A673 (cell line): ENCODE measurements at regions not wholly inside any gene's neighbourhood (a gene's known extent, or its start where the extent isn't known, plus 50 kb on each side); places are given as distances from the start of the nearest gene placed in this dataset.
A peak's percentile ranks its signal among the peaks of the same experiment; 100 is the strongest.
"Not testable (repeated sequence)": the region's sequence is repeated elsewhere in the genome, so short reads cannot be mapped to it uniquely, and the experiment has no call there.

ENCODE experiments used
- BruUV-seq: library from RNA; stranded (reverse); fragments of 400-500 nt; replicated peaks from 2 replicates; lab custom pipeline; 2021; lab: Mats Ljungman, UMichigan
- CTCF ChIA-PET: fragments of 300-600 bp; sonication (Branson Sonifier 250); formaldehyde crosslinking; loops from one replicate; lab custom pipeline; 2022; ENCODE audit warnings: antibody characterized with exemption; lab: Charles Lee
- POLR2A ChIA-PET: fragments of 300-600 bp; sonication (Branson Sonifier 250); formaldehyde crosslinking; loops from one replicate; lab custom pipeline; 2022; ENCODE audit warnings: antibody characterized with exemption; ENCODE audit not compliant: low non-redundant PET; lab: Charles Lee
- DNase-seq: peaks from one replicate; pipeline ENCODE4 v3.0.0-alpha.2; 2015; ENCODE audit warnings: low spot score
- H3K27ac ChIP-seq: fragments of 200-600 bp; sonication (generic); 2 replicates; pipeline ENCODE4 v1.5.1; 2016; ENCODE audit warnings: mixed run types, low read depth, mild to moderate bottlenecking, mixed read lengths, antibody characterized with exemption, low read length; ENCODE audit not compliant: poor library complexity, severe bottlenecking
- H3K27me3 ChIP-seq: fragments of 200-600 bp; sonication (generic); replicated peaks from 2 replicates; pipeline ENCODE4 v1.6.1; 2017; ENCODE audit warnings: mixed run types, low read depth, mild to moderate bottlenecking, mixed read lengths, antibody characterized with exemption, low read length; ENCODE audit not compliant: insufficient read depth, poor library complexity
- H3K36me3 ChIP-seq: fragments of 200-600 bp; sonication (generic); 2 replicates; pipeline ENCODE4 v1.6.1; 2016; ENCODE audit warnings: mixed run types, mild to moderate bottlenecking, mixed read lengths, antibody characterized with exemption, low read length; ENCODE audit not compliant: insufficient read depth, poor library complexity, severe bottlenecking
- H3K4me1 ChIP-seq: fragments of 200-600 bp; sonication (generic); 2 replicates; pipeline ENCODE4 v1.6.1; 2017; ENCODE audit warnings: mixed run types, mild to moderate bottlenecking, mixed read lengths, antibody characterized with exemption, low read length; ENCODE audit not compliant: insufficient read depth, poor library complexity, severe bottlenecking
- H3K4me3 ChIP-seq: fragments of 200-600 bp; sonication (generic); 2 replicates; pipeline ENCODE4 v1.5.1; 2016; ENCODE audit warnings: low read depth, mixed run types, mild to moderate bottlenecking, mixed read lengths, low read length; ENCODE audit not compliant: poor library complexity, severe bottlenecking
- H3K9me3 ChIP-seq: fragments of 200-600 bp; sonication (generic); 2 replicates; pipeline ENCODE4 v1.6.1; 2016; ENCODE audit warnings: mixed run types, low read depth, mild to moderate bottlenecking, mixed read lengths, antibody characterized with exemption, low read length; ENCODE audit not compliant: poor library complexity, severe bottlenecking
- CTCF ChIP-seq: fragments of 300-800, 200-600 bp; sonication (generic); conservative IDR thresholded peaks from 2 replicates; pipeline ENCODE4 v1.5.1; 2017; ENCODE audit warnings: low read depth, mild to moderate bottlenecking, antibody characterized with exemption, low read length, moderate library complexity, mixed read lengths
- EZH2 ChIP-seq: fragments of 200-600 bp; sonication (generic); IDR thresholded peaks from 2 replicates; pipeline ENCODE4 v1.6.1; 2017; ENCODE audit warnings: borderline replicate concordance, low read depth, mild to moderate bottlenecking, mixed read lengths, antibody characterized with exemption, low read length; ENCODE audit not compliant: poor library complexity, severe bottlenecking
- intact Hi-C: fragments of 100-400 bp; cut with micrococcal nuclease; formaldehyde crosslinking; loops from one replicate; pipeline ENCODE4 v1.10.0; 2022; ENCODE audit not compliant: unreplicated experiment

GRCh38 chr10:22824520-22824919 lies 103.3 kb upstream of the ARMC3 start:
- no peak for TF ChIP-seq CTCF
- no peak for TF ChIP-seq EZH2
- ChIA-PET POLR2A (no interaction called here), CTCF (no interaction called here)
- Histone ChIP-seq H3K27ac (no peak overlapping the region), H3K36me3 (no peaks in the 10 kb centered on the region), H3K27me3 (no peaks in the 10 kb centered on the region), H3K4me1 (peaks cover 9% of the 10 kb centered on the region), H3K9me3 (no peaks in the 10 kb centered on the region), H3K4me3 (no peak overlapping the region)
- no TSS peak for BruUV-seq
- intact Hi-C loops = no loop called here
- no peak for DNase-seq

- ChIA-PET POLR2A (no interaction called here), CTCF (no interaction called here)
- TF ChIP-seq CTCF (no peak), EZH2 (no peak)
- Histone ChIP-seq H3K4me3 (no peak overlapping the region), H3K36me3 (no peaks in the 10 kb centered on the region), H3K27me3 (no peaks in the 10 kb centered on the region), H3K9me3 (no peaks in the 10 kb centered on the region), H3K4me1 (peaks cover 9% of the 10 kb centered on the region), H3K27ac (no peak overlapping the region)
- no TSS peak for BruUV-seq
- intact Hi-C loops = no loop called here
- peak; percentile 63 for DNase-seq
These were observed 104.7 kb upstream of the ARMC3 start for GRCh38 chr10:22823109-22823508.

GRCh38 chr10:22821921-22822320 lies 105.9 kb upstream of the ARMC3 start:
- H3K9me3 ChIP-seq, POLR2A ChIA-PET, CTCF ChIA-PET, BruUV-seq, H3K27me3 ChIP-seq, H3K4me1 ChIP-seq, H3K27ac ChIP-seq, H3K36me3 ChIP-seq, DNase-seq, intact Hi-C loops, H3K4me3 ChIP-seq: not testable (repeated sequence)

- peak; percentile 32 for DNase-seq
- Histone ChIP-seq H3K36me3 (no peaks in the 10 kb centered on the region), H3K27ac (no peak overlapping the region), H3K9me3 (no peaks in the 10 kb centered on the region), H3K27me3 (no peaks in the 10 kb centered on the region), H3K4me3 (no peak overlapping the region), H3K4me1 (peaks cover 9% of the 10 kb centered on the region)
- CTCF ChIA-PET = no interaction called here
- no TSS peak for BruUV-seq
- TF ChIP-seq EZH2 (no peak), CTCF (no peak)
- intact Hi-C loops = no loop called here
- POLR2A ChIA-PET = no interaction called here
These were observed 106.4 kb upstream of the ARMC3 start for GRCh38 chr10:22821501-22821900.
